HG03025 (cell line): ENCODE measurements at regions not wholly inside any gene's neighbourhood (a gene's known extent, or its start where the extent isn't known, plus 50 kb on each side); places are given as distances from the start of the nearest gene placed in this dataset.
A peak's percentile ranks its signal among the peaks of the same experiment; 100 is the strongest.
"Not testable (repeated sequence)": the region's sequence is repeated elsewhere in the genome, so short reads cannot be mapped to it uniquely, and the experiment has no call there.

Source experiments
- ATAC-seq: cut with Tn5 transposase; IDR thresholded peaks from one replicate; pipeline ENCODE4 v1.9.1; 2021; ENCODE audit warnings: mild to moderate bottlenecking, moderate library complexity; ENCODE audit not compliant: unreplicated experiment, low FRiP score

- not testable (repeated sequence) for ATAC-seq
Observed at GRCh38 chr15:22238959-22239805, 158.9 kb downstream of the OR4M2 start.

GRCh38 chr15:22239806-22240180 lies 159.5 kb downstream of the OR4M2 start:
- ATAC-seq, result no peak

- no peak for ATAC-seq
Observed at GRCh38 chr15:22240403-22240802, 160.1 kb downstream of the OR4M2 start.

GRCh38 chr15:22240986-22241385 lies 160.7 kb downstream of the OR4M2 start:
- ATAC-seq, result no peak

GRCh38 chr15:22241451-22241850 lies 161.1 kb downstream of the OR4M2 start:
- no peak for ATAC-seq

GRCh38 chr15:22242311-22242710 lies 162.0 kb downstream of the OR4M2 start:
- not testable (repeated sequence) for ATAC-seq

GRCh38 chr15:22243440-22244130 lies 163.3 kb downstream of the OR4M2 start:
- no peak for ATAC-seq

- not testable (repeated sequence) for ATAC-seq
Observed at GRCh38 chr15:22249511-22249910, 169.2 kb downstream of the OR4M2 start.

- ATAC-seq, result not testable (repeated sequence)
Observed at GRCh38 chr15:22250501-22251290, 170.4 kb downstream of the OR4M2 start.

GRCh38 chr15:22251422-22251821 lies 171.1 kb downstream of the OR4M2 start:
- ATAC-seq, result no peak

GRCh38 chr15:22252047-22252446 lies 171.7 kb downstream of the OR4M2 start:
- not testable (repeated sequence) for ATAC-seq

GRCh38 chr15:22252521-22252920 lies 172.2 kb downstream of the OR4M2 start:
- ATAC-seq, result not testable (repeated sequence)

GRCh38 chr15:22253002-22253675 lies 172.8 kb downstream of the OR4M2 start:
- ATAC-seq, result not testable (repeated sequence)

GRCh38 chr15:22253676-22254408 lies 173.5 kb downstream of the OR4M2 start:
- peak; percentile 73 for ATAC-seq

- ATAC-seq, result peak; percentile 34
Observed at GRCh38 chr15:22254409-22255045, 174.2 kb downstream of the OR4M2 start.

GRCh38 chr15:22255606-22256005 lies 175.3 kb downstream of the OR4M2 start:
- ATAC-seq, result not testable (repeated sequence)

GRCh38 chr15:22256389-22257046 lies 176.2 kb downstream of the OR4M2 start:
- ATAC-seq, result not testable (repeated sequence)
